ENCODE measurements at regions not wholly inside any gene's neighbourhood (a gene's known extent, or its start where the extent isn't known, plus 50 kb on each side); places are given as distances from the start of the nearest gene placed in this dataset.
A peak's percentile ranks its signal among the peaks of the same experiment; 100 is the strongest.

DNA sequence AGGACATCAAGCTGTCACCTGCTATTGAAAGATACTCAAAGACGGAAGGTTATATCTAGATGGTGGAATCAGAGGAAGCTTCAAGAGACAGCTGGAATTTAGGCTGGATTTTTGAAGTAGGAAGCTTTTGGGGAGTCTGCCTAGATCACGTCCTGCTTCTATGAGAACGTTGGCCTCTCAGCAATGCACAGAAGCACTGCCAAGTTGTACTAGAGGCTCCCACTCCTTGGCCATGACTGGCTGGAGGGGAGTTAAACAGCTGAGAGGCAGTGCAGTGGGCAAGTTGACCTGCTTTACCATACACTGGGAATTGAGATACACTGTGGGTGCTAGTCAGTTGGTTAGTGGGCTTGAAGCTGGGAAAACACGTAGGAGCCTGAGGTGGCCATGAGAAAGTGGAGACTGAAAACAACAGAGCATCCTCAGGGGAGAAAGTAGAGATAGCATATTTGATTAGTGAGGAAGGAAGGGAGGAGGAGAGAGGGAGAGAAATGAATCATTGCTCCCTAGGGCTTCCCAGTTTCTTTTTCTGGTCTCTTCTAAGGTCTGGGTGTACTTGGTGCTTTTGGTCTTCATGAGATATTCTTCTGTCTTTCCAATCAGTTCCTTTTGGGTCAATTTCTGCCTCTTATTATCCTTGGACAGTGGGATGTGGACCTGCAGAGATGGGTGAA, 110.8 kb downstream of the EMP1 start:
- no peaks in the 10 kb centered on the region for H3K4me1 Mint-ChIP-seq (ENCODE audit: low read depth in 2 of 2)
- no peak for ATAC-seq (replicated peaks)
- H3K9me3 Mint-ChIP-seq, result peaks cover 0 to 6% of the 10 kb centered on the region in 2 donors
- no peak overlapping the region for H3K4me3 Mint-ChIP-seq
- DNase-seq, result no peak
- no peak overlapping the region for H3K27ac Mint-ChIP-seq
- peaks cover 40 to 65% of the 10 kb centered on the region in 2 donors for H3K27me3 Mint-ChIP-seq
- peaks cover 2% of the 10 kb centered on the region for H3K36me3 Mint-ChIP-seq (ENCODE audit: insufficient read depth)

DNA sequence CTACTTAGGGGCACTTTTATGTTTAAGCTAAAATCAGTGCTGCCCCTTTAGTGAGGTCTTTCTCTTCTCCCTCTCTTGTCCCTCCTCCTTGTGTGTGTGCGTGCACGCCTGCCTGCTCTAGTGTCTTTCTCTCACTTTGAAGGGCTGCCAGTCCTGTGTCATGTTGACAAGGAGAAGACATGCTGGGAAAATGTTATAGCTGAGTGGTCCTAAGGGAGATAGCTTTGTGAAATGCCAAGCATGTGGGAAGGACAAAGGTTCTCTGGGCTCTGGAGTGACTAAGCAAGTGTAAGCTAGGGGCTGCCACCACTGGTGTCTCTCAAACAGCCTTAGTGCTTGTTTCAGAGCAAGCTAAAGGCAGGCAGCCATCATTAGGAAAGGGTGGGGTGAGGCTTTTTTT, 108.4 kb downstream of the EMP1 start:
- no peak for ATAC-seq (replicated peaks)
- no peak overlapping the region for H3K4me3 Mint-ChIP-seq
- peaks cover 41 to 65% of the 10 kb centered on the region in 2 donors for H3K27me3 Mint-ChIP-seq
- no peaks in the 10 kb centered on the region for H3K4me1 Mint-ChIP-seq (ENCODE audit: low read depth in 2 of 2)
- H3K36me3 Mint-ChIP-seq (ENCODE audit: insufficient read depth), result peaks cover 2% of the 10 kb centered on the region
- no peak for DNase-seq
- peaks cover 0 to 6% of the 10 kb centered on the region in 2 donors for H3K9me3 Mint-ChIP-seq
- H3K27ac Mint-ChIP-seq, result no peak overlapping the region

DNA sequence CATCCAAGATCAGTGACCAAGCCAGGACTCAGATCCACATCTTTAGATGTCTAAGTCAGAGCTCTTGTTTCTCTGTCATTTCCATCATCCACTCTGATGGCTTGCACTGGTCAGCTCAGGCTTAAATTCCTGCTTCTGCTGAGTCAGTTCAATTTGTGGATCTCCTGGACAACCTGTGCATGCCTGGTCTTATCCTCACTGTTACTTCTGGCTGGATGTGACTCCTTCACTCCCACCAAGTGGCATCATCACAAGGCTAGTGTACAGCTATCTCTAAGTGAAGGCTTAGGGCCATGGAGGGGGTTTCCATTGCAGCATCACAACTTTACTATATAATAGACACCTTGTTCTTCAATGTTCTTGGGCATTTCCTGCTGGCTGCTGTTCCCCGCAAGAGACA, 102.9 kb downstream of the EMP1 start:
- Mint-ChIP-seq H3K27ac (no peak overlapping the region), H3K27me3 (peaks cover 35 to 64% of the 10 kb centered on the region in 2 donors), H3K4me3 (no peak overlapping the region), H3K4me1 (ENCODE audit: low read depth in 2 of 2) (no peaks in the 10 kb centered on the region), H3K9me3 (peaks cover 0 to 6% of the 10 kb centered on the region in 2 donors), H3K36me3 (ENCODE audit: insufficient read depth) (peaks cover 2% of the 10 kb centered on the region)
- DNase-seq (no peak), ATAC-seq (replicated peaks) (no peak)

DNA sequence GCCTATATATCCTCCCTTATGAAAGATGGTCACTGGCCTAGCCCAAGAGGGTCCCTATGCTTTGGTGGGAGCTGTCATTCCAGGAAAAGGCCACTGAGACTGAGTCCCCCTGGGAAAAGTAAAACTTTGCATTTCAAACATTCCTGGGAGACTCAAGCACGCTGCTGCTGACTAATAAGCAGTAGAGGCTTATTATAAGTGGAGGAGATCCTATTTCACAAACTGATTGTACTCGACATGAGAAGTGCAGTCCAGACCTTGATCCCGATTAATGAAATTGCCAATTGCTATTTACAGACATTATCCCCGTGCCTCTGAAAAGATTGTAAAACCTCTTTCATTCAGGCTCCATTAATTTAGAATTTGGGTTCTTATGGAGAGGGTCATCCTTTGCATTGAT, 96.6 kb downstream of the EMP1 start:
- H3K27me3 Mint-ChIP-seq, result peaks cover 28 to 44% of the 10 kb centered on the region in 2 donors
- no peak overlapping the region for H3K4me3 Mint-ChIP-seq

DNA sequence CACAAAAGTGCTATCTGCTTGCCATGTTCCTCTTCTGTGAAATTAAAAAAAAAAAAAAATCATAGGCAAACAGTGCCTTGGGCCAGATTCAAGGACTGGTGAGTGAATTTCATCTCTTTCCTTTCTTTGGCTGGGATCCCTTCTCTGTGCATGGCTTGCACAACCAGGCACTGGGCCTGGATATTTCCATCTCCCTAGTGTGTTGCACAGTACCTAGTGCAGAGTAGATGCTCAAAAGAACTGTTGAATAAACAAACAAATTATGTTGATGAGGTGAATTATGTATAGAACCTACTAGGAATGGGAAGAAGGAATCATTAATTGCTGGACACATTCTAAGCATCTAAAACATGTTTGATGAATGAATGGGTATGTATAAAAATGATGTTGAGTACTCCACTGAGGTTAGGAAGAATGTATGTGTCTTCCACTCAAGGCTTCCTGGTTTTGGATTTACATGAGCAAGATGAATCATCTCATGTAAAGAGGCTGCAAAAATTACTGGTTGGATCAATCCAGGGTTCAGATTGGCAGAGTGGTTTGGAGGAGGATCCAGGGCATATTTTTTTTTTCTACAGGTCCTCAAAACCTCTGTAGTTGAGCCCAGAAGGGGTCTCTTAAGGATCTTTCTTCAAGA, 93.2 kb downstream of the EMP1 start:
- Mint-ChIP-seq H3K36me3 (ENCODE audit: insufficient read depth) (no peaks in the 10 kb centered on the region), H3K4me1 (ENCODE audit: low read depth in 2 of 2) (no peaks in the 10 kb centered on the region), H3K9me3 (no peaks in the 10 kb centered on the region), H3K27me3 (peaks cover 23 to 27% of the 10 kb centered on the region in 2 donors), H3K4me3 (no peak overlapping the region), H3K27ac (no peak overlapping the region)
- no peak for ATAC-seq (replicated peaks)
- DNase-seq, result no peak

More for the DNA sequence above, 96.6 kb downstream of the EMP1 start:
- Mint-ChIP-seq H3K9me3 (no peaks in the 10 kb centered on the region), H3K27ac (no peak overlapping the region), H3K4me1 (ENCODE audit: low read depth in 2 of 2) (no peaks in the 10 kb centered on the region), H3K36me3 (ENCODE audit: insufficient read depth) (no peaks in the 10 kb centered on the region)
- ATAC-seq (replicated peaks) (no peak), DNase-seq (no peak)

DNA sequence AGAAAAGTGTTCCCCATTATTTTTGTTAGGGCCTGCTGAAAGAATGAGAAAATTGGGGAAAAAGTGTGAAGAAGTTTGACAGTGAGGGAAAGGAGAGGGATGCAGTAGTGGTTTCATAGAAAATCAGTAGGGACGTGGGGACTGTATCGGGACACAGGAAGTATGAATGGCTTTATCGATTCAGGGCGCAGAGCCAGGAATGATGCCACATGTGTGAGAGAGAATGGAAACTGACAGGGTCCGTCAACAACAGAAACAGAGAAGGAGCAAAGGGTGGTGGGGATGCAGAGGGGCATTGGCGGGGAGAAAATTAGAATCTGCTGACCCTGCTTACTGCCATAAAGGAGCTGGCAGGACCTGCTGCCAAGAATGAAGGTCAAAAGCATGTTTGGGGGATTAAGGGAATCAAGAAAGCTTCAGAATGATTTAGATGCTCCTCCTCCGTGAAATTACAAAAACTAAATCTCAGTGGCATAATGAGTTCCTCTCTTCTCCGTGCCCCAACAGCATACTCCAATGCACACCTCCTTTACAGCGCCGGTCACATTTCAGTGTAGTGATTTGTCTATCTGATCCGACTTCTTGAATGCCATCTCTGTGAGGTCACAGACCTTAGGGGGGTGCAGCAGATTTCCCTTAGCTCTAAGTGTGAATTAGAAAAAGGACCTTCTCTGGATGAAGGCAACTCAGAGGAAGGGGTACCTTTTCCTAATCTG, 92.6 kb downstream of the EMP1 start:
- DNase-seq (no peak), ATAC-seq (replicated peaks) (no peak)
- no peak overlapping the region for H3K4me3 Mint-ChIP-seq
- H3K27ac Mint-ChIP-seq, result no peak overlapping the region
- H3K36me3 Mint-ChIP-seq (ENCODE audit: insufficient read depth), result no peaks in the 10 kb centered on the region
- peaks cover 23 to 29% of the 10 kb centered on the region in 2 donors for H3K27me3 Mint-ChIP-seq
- H3K9me3 Mint-ChIP-seq, result no peaks in the 10 kb centered on the region
- H3K4me1 Mint-ChIP-seq (ENCODE audit: low read depth in 2 of 2), result no peaks in the 10 kb centered on the region

DNA sequence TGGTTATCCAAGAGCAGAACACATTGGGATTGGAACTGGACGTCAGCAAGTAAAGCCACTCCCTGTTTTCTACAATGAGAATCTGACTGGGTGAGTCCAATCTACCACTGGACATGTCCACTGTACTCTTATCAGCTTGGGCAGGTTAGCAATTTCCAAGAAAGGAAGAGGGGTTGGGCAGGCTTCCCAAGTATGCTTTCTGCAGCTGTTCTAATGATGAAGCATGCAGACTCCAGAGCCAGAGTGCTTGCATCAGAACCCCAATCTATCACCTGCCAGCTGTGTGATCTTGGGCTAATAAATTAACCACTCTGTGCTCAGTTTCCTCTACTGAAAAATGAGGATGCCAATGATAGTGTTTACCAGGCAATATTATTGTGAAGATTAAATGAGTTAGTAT, 92.0 kb downstream of the EMP1 start:
- no peaks in the 10 kb centered on the region for H3K4me1 Mint-ChIP-seq (ENCODE audit: low read depth in 2 of 2)
- H3K27me3 Mint-ChIP-seq, result peaks cover 23 to 24% of the 10 kb centered on the region in 2 donors
- no peak for DNase-seq

DNA sequence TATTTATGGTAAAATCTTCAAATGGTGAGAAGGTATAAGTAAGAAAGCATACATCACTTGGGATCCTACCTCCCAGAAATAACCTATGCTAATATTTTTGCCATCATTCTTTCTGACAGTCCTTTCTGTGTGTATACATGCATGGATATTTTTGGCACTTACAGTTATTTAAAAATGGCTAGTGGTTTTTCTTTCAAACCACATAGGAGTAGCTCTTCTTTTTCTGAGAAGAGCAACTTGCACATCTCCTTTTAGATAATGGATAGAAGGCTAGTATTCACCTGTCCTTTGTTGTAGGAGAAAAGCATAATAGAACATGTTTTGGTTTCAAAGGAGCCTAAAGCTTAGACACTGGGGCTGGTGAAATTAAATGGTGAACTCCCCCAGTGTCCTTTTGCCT, 87.3 kb downstream of the EMP1 start:
- H3K4me1 Mint-ChIP-seq (ENCODE audit: low read depth in 2 of 2), result no peaks in the 10 kb centered on the region
- no peak overlapping the region for H3K27ac Mint-ChIP-seq
- no peaks in the 10 kb centered on the region for H3K36me3 Mint-ChIP-seq (ENCODE audit: insufficient read depth)
- ATAC-seq (replicated peaks) (no peak), DNase-seq (no peak)
- peaks cover 18 to 21% of the 10 kb centered on the region in 2 donors for H3K27me3 Mint-ChIP-seq
- no peaks in the 10 kb centered on the region for H3K9me3 Mint-ChIP-seq
- H3K4me3 Mint-ChIP-seq, result no peak overlapping the region

More for the DNA sequence above, 92.0 kb downstream of the EMP1 start:
- Mint-ChIP-seq H3K9me3 (no peaks in the 10 kb centered on the region), H3K4me3 (no peak overlapping the region), H3K27ac (no peak overlapping the region), H3K36me3 (ENCODE audit: insufficient read depth) (no peaks in the 10 kb centered on the region)
- ATAC-seq (replicated peaks), result no peak

DNA sequence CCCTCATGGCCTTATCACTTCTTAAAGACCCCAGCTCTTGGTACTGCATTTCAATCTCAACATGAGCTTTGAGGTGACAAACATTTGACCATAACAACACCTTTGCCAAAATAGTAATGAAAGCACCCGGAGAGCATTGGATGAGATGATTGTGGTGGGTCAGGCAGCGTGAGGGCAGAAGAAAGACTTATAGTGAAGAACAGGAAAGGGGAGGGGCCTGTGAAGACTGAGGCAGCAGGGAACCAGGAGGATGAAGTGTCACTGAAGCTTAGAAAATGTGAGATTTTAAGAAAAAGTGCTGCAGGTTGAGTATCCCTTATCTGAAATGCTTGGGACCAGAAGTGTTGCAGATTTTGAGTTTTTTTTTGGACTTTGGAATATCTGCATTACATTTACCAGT, 86.3 kb downstream of the EMP1 start:
- ATAC-seq (replicated peaks) (no peak), DNase-seq (no peak)
- Mint-ChIP-seq H3K9me3 (no peaks in the 10 kb centered on the region), H3K4me3 (no peak overlapping the region), H3K36me3 (ENCODE audit: insufficient read depth) (no peaks in the 10 kb centered on the region), H3K27me3 (peaks cover 15 to 19% of the 10 kb centered on the region in 2 donors), H3K4me1 (ENCODE audit: low read depth in 2 of 2) (peaks cover 0 to 4% of the 10 kb centered on the region in 2 donors), H3K27ac (no peak overlapping the region)

DNA sequence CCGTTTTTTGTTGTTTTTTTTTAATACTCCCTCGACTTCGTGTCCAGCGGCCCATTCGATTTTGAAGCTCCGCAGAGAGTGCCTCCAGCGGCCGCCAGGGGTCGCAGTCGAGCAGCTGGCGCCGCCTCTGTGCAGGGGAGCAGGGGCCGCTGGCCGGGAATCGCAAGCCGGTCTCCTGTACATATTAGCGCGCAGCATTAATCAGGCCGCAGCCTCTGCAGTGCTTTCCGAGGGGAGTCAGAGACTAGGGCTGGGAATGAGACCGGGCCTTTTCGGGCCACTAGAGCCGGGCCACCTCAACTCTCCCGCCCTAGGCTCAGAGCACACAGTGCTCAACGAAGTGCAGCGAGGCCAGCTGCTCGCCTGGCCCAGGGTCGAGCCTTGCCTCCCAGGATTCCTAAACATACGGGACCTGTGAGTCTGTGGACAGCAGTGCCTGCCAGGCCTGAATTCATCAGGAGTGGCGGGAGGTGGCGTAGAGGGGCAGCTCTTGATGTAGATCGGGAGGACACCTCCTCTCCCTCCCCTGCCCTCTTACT, 81.8 kb downstream of the EMP1 start:
- Mint-ChIP-seq H3K4me3 (no peak overlapping the region), H3K36me3 (ENCODE audit: insufficient read depth) (no peaks in the 10 kb centered on the region), H3K27me3 (peaks cover 31 to 45% of the 10 kb centered on the region in 2 donors), H3K4me1 (ENCODE audit: low read depth in 2 of 2) (peaks cover 0 to 4% of the 10 kb centered on the region in 2 donors), H3K9me3 (no peaks in the 10 kb centered on the region), H3K27ac (no peak overlapping the region)
- DNase-seq (peak; percentile 38 to 47 (median 45)), ATAC-seq (replicated peaks) (peak; percentile 80)

DNA sequence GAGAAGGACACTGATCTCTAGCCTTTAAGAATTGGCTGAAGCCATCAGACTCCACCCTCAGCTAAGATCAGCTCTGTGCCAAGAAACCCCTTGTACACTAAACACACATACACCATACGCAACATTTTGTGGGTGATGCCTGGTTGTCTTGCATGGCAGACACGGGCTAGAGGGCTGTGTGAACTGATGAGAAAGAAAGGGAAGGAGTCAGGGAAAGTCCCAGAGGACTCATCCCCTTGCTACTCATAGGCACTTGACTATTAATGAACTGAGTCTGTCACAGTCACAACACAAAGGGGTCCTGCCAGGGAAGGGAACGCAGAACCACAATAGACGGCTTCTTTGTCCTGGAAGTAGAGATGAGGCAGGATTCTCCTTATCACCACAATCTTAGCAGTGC, 80.8 kb downstream of the EMP1 start:
- no peaks in the 10 kb centered on the region for H3K9me3 Mint-ChIP-seq
- H3K4me1 Mint-ChIP-seq (ENCODE audit: low read depth in 2 of 2), result peaks cover 0 to 4% of the 10 kb centered on the region in 2 donors
- ATAC-seq (replicated peaks) (no peak), DNase-seq (no peak)
- no peak overlapping the region for H3K4me3 Mint-ChIP-seq
- peaks cover 31 to 48% of the 10 kb centered on the region in 2 donors for H3K27me3 Mint-ChIP-seq
- no peaks in the 10 kb centered on the region for H3K36me3 Mint-ChIP-seq (ENCODE audit: insufficient read depth)
- no peak overlapping the region for H3K27ac Mint-ChIP-seq

DNA sequence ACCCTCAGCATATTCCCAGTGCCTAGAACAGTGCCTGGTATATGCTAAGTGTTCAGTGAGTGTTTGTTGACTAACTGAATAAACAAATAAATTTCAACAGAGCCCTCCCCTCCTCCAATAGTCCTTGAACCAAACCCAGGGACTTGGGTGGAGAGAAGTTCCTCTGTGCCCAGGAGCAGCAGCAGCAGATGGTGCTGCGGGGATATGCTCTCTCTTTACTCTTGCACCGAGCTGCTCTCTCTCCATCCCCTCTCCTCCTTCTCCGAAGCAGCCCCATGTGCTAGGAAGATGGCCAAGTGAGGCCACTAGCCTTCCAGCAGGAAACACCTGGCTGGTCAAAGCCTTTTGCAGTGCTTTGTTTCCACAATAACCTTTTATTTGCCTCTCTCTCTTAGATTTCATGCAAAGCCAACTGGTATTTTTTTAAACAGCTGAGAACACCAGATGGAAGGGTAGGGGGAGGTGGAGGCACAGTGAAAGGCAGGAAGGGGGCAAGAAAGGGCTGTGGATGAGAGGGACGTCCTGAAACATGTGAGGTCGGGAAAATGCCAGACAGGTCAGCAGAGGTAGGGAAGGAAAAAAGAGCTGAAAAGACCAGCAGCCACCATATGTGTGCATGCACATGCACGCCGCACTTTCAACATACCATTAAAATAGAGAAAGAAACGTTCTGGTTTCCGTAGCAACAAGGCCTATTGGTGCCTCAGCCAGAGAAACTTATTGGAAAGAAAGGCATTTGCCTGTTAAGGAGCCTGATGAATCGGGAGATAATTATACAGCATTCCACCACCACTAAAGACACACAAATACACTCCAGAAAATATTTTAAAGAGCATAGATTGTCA, 78.9 kb downstream of the EMP1 start:
- no peak overlapping the region for H3K27ac Mint-ChIP-seq
- H3K4me3 Mint-ChIP-seq, result no peak overlapping the region
- ATAC-seq (replicated peaks) (no peak), DNase-seq (no peak)
- H3K9me3 Mint-ChIP-seq, result no peaks in the 10 kb centered on the region
- H3K4me1 Mint-ChIP-seq (ENCODE audit: low read depth in 2 of 2), result peaks cover 0 to 4% of the 10 kb centered on the region in 2 donors
- no peaks in the 10 kb centered on the region for H3K36me3 Mint-ChIP-seq (ENCODE audit: insufficient read depth)
- H3K27me3 Mint-ChIP-seq, result peaks cover 37 to 58% of the 10 kb centered on the region in 2 donors

DNA sequence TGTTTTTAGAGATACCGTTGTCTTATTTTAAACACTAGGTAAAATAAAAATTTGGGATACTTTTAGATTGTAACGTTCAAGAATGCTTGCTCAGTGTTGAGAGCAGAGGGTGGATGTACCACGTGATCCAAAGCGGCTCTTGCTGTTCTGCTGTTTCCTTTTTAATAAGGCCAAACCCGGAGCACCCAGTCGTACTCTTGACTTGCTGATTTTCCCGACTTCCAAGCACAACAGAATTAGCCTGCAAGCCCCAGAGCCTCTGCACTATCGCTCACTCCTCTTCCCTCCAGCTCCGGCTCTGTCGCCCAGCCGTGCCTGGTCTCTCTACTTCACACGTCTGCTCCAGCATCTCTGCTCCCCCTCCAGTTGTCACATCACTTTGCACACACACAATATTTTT, 77.3 kb downstream of the EMP1 start:
- DNase-seq (no peak), ATAC-seq (replicated peaks) (no peak)
- Mint-ChIP-seq H3K27ac (no peak overlapping the region), H3K27me3 (peaks cover 37 to 58% of the 10 kb centered on the region in 2 donors), H3K36me3 (ENCODE audit: insufficient read depth) (no peaks in the 10 kb centered on the region), H3K4me3 (no peak overlapping the region), H3K9me3 (no peaks in the 10 kb centered on the region), H3K4me1 (ENCODE audit: low read depth in 2 of 2) (peaks cover 0 to 4% of the 10 kb centered on the region in 2 donors)
